ENCODE measurements at regions not wholly inside any gene's neighbourhood (a gene's known extent, or its start where the extent isn't known, plus 50 kb on each side); places are given as distances from the start of the nearest gene placed in this dataset.

DNA sequence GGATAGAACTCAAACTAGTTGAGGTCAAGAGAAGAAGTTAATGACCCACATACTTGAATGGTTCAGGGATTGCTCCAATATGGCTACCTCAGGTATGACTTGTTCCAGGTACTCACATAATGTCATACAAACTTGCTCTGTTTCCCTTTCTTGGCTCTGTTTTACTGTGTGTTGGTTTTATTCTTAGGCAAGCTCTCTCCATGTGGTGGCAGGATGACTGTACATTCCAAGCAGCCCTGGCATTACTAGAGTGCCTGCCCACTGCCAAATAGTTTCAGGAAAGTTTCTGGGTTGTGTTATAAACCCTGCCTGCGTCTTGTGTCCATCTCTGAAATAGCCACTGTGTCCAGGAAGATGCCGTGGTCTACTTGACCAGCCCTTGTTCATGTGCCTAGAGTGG is 476.8 kb downstream of the SHISA9 start:
- TF ChIP-seq, protein P1, sequence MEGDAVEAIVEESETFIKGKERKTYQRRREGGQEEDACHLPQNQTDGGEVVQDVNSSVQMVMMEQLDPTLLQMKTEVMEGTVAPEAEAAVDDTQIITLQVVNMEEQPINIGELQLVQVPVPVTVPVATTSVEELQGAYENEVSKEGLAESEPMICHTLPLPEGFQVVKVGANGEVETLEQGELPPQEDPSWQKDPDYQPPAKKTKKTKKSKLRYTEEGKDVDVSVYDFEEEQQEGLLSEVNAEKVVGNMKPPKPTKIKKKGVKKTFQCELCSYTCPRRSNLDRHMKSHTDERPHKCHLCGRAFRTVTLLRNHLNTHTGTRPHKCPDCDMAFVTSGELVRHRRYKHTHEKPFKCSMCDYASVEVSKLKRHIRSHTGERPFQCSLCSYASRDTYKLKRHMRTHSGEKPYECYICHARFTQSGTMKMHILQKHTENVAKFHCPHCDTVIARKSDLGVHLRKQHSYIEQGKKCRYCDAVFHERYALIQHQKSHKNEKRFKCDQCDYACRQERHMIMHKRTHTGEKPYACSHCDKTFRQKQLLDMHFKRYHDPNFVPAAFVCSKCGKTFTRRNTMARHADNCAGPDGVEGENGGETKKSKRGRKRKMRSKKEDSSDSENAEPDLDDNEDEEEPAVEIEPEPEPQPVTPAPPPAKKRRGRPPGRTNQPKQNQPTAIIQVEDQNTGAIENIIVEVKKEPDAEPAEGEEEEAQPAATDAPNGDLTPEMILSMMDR (conservative IDR thresholded peaks at IDR 0.05; ENCODE audit: low read depth, low read length), result no peak
- TF ChIP-seq POLR2A (IDR thresholded peaks at IDR 0.05; ENCODE audit: low read depth, low read length) (no peak), RFX5 (IDR thresholded peaks at IDR 0.05; ENCODE audit: low read depth, low read length) (no peak), RAD21 (IDR thresholded peaks at IDR 0.05; ENCODE audit: low read length) (no peak), CHD1 (IDR thresholded peaks at IDR 0.05; ENCODE audit: low read depth, low read length) (no peak)
- TF ChIP-seq, protein P2, sequence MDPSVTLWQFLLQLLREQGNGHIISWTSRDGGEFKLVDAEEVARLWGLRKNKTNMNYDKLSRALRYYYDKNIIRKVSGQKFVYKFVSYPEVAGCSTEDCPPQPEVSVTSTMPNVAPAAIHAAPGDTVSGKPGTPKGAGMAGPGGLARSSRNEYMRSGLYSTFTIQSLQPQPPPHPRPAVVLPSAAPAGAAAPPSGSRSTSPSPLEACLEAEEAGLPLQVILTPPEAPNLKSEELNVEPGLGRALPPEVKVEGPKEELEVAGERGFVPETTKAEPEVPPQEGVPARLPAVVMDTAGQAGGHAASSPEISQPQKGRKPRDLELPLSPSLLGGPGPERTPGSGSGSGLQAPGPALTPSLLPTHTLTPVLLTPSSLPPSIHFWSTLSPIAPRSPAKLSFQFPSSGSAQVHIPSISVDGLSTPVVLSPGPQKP (IDR thresholded peaks at IDR 0.05; ENCODE audit: borderline replicate concordance, low read depth, low read length), result no peak
- TF ChIP-seq, protein P3, sequence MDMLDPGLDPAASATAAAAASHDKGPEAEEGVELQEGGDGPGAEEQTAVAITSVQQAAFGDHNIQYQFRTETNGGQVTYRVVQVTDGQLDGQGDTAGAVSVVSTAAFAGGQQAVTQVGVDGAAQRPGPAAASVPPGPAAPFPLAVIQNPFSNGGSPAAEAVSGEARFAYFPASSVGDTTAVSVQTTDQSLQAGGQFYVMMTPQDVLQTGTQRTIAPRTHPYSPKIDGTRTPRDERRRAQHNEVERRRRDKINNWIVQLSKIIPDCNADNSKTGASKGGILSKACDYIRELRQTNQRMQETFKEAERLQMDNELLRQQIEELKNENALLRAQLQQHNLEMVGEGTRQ (IDR thresholded peaks at IDR 0.05; ENCODE audit: low read depth, low read length), result no peak

All from IMR-90 (cell line).